AG04450 (cell line): ENCODE measurements at regions not wholly inside any gene's neighbourhood (a gene's known extent, or its start where the extent isn't known, plus 50 kb on each side); places are given as distances from the start of the nearest gene placed in this dataset.

Experiments
- CTCF ChIA-PET: fragments of 300-600, 350-600 bp; formaldehyde crosslinking; extraction: SDS; loops from one replicate; lab custom pipeline; 2022; ENCODE audit warnings: antibody characterized with exemption, inconsistent platforms; lab: Charles Lee
- POLR2A ChIA-PET: fragments of 350-600 bp; formaldehyde crosslinking; extraction: SDS; loops from one replicate; lab custom pipeline; 2021; ENCODE audit warnings: antibody characterized with exemption, inconsistent platforms; lab: Yijun Ruan, JAX
- DNase-seq: peaks from one replicate; pipeline ENCODE4 v3.0.0-alpha.2; 2011; ENCODE audit warnings: low read depth, low spot score
- H3K27ac ChIP-seq: one replicate; pipeline ENCODE4 v1.5.1; 2012; ENCODE audit warnings: low read depth, low read length, control low read depth
- H3K27me3 ChIP-seq: one replicate; pipeline ENCODE4 v1.6.0; 2012; ENCODE audit warnings: low read length; ENCODE audit not compliant: control insufficient read depth, insufficient read depth
- H3K4me3 ChIP-seq: 2 replicates; pipeline ENCODE4 v1.5.1; 2011; ENCODE audit warnings: mild to moderate bottlenecking, low read depth, low read length, control low read depth
- H3K9me3 ChIP-seq: 2 replicates; pipeline ENCODE4 v1.5.1; 2012; ENCODE audit warnings: low read length; ENCODE audit not compliant: control insufficient read depth, insufficient read depth
- CTCF ChIP-seq: IDR thresholded peaks from 2 replicates; pipeline ENCODE4 v1.5.1; 2011; ENCODE audit warnings: low read depth, low read length, control low read depth, inconsistent platforms

GRCh38 chr11:97955595-97955994, 1065.2 kb upstream of the CNTN5 start:
- H3K27ac ChIP-seq = no peak overlapping the region
- no peak for TF ChIP-seq CTCF
- CTCF ChIA-PET = interaction anchor here (0.8 kb wide), 1 partner anchor 15 kb away, joined by 3 read pairs; no protein-coding TSS in a partner anchor
- DNase-seq = no peak
- H3K9me3 ChIP-seq = no peaks in the 10 kb centered on the region
- H3K27me3 ChIP-seq = no peaks in the 10 kb centered on the region
- POLR2A ChIA-PET = no interaction called here
- no peak overlapping the region for H3K4me3 ChIP-seq

- no peak overlapping the region for H3K27ac ChIP-seq
- H3K9me3 ChIP-seq = no peaks in the 10 kb centered on the region
- H3K4me3 ChIP-seq = no peak overlapping the region
- ChIA-PET CTCF (no interaction called here), POLR2A (no interaction called here)
- H3K27me3 ChIP-seq = no peaks in the 10 kb centered on the region
- no peak for TF ChIP-seq CTCF
- DNase-seq = no peak
These were observed 1063.8 kb upstream of the CNTN5 start for GRCh38 chr11:97956904-97957303.

GRCh38 chr11:97961431-97961830, 1059.3 kb upstream of the CNTN5 start:
- DNase-seq = no peak
- H3K4me3 ChIP-seq = no peak overlapping the region
- no peaks in the 10 kb centered on the region for H3K27me3 ChIP-seq
- no peaks in the 10 kb centered on the region for H3K9me3 ChIP-seq
- ChIA-PET POLR2A (no interaction called here), CTCF (no interaction called here)
- no peak for TF ChIP-seq CTCF
- H3K27ac ChIP-seq = no peak overlapping the region

- CTCF ChIA-PET = no interaction called here
- DNase-seq = no peak
- H3K27ac ChIP-seq = no peak overlapping the region
- no peaks in the 10 kb centered on the region for H3K27me3 ChIP-seq
- TF ChIP-seq CTCF = no peak
- POLR2A ChIA-PET = no interaction called here
- no peaks in the 10 kb centered on the region for H3K9me3 ChIP-seq
- no peak overlapping the region for H3K4me3 ChIP-seq
These were observed 1058.0 kb upstream of the CNTN5 start for GRCh38 chr11:97962758-97963157.

- no peaks in the 10 kb centered on the region for H3K9me3 ChIP-seq
- no peak for DNase-seq
- H3K4me3 ChIP-seq = no peak overlapping the region
- ChIA-PET POLR2A (no interaction called here), CTCF (no interaction called here)
- TF ChIP-seq CTCF = no peak
- H3K27ac ChIP-seq = no peak overlapping the region
- H3K27me3 ChIP-seq = no peaks in the 10 kb centered on the region
These were observed 1057.0 kb upstream of the CNTN5 start for GRCh38 chr11:97963528-97964331.
